Nephron (organoid): ENCODE measurements at regions not wholly inside any gene's neighbourhood (a gene's known extent, or its start where the extent isn't known, plus 50 kb on each side); places are given as distances from the start of the nearest gene placed in this dataset.

Experiments used
- H3K27ac Mint-ChIP-seq, 3 experiments: 2 replicates each; pipeline ENCODE4 v1.8.0; 2020; ENCODE audit warnings: mixed read lengths in 3 of 3, mild to moderate bottlenecking in 2 of 3, moderate library complexity in 1 of 3
- H3K27me3 Mint-ChIP-seq: 2 replicates; pipeline ENCODE4 v1.8.0; 2021; ENCODE audit warnings: low read depth, mild to moderate bottlenecking, moderate library complexity, mixed read lengths
- H3K36me3 Mint-ChIP-seq: 2 replicates; pipeline ENCODE4 v1.8.0; 2020; ENCODE audit warnings: low read depth, mixed read lengths
- H3K4me1 Mint-ChIP-seq: 2 replicates; pipeline ENCODE4 v1.8.0; 2020; ENCODE audit warnings: mixed read lengths
- H3K4me3 Mint-ChIP-seq, 3 experiments: 2 replicates each; pipeline ENCODE4 v1.8.0; 2020; ENCODE audit warnings: mild to moderate bottlenecking in 3 of 3, mixed read lengths in 3 of 3, moderate library complexity in 2 of 3
- H3K9me3 Mint-ChIP-seq: 2 replicates; pipeline ENCODE4 v1.8.0; 2020; ENCODE audit warnings: mixed read lengths
- CTCF ChIP-seq, 3 experiments: fragments of 200-600 bp; sonication (generic); IDR thresholded peaks; one replicate each; pipeline ENCODE4 v1.5.0; 2021; ENCODE audit warnings: antibody characterized with exemption in 3 of 3; ENCODE audit not compliant: unreplicated experiment in 3 of 3

GRCh38 chr3:78177780-78178179 is 1137.9 kb downstream of the ROBO2 start:
- H3K27me3 Mint-ChIP-seq = no peaks in the 10 kb centered on the region
- no peaks in the 10 kb centered on the region for H3K36me3 Mint-ChIP-seq
- no peaks in the 10 kb centered on the region for H3K4me1 Mint-ChIP-seq
- H3K9me3 Mint-ChIP-seq = no peaks in the 10 kb centered on the region
- no peak overlapping the region for H3K27ac Mint-ChIP-seq
- no peak for TF ChIP-seq CTCF (IDR thresholded peaks at IDR 0.05; ENCODE audit: unreplicated experiment in 3 of 3)
- H3K4me3 Mint-ChIP-seq = no peak overlapping the region

DNA sequence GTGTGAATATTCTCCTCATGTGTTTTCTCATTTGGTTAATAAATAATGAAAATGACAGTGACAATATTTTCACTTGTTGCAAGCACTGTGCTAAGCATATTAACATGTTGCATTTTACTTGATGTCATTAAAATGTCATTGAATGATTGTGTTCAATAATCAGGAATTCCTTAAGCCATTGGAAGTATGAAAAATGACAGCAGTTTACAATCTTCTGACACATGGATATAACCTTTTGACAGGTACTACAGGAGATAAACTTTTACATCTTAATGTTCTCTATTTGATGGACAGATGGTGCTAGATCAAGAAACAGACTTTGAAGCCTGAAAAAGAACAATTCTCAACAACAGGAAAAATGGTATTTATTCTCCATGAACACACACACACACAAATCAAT is 1138.3 kb downstream of the ROBO2 start:
- H3K27me3 Mint-ChIP-seq = no peaks in the 10 kb centered on the region
- H3K9me3 Mint-ChIP-seq = no peaks in the 10 kb centered on the region

DNA sequence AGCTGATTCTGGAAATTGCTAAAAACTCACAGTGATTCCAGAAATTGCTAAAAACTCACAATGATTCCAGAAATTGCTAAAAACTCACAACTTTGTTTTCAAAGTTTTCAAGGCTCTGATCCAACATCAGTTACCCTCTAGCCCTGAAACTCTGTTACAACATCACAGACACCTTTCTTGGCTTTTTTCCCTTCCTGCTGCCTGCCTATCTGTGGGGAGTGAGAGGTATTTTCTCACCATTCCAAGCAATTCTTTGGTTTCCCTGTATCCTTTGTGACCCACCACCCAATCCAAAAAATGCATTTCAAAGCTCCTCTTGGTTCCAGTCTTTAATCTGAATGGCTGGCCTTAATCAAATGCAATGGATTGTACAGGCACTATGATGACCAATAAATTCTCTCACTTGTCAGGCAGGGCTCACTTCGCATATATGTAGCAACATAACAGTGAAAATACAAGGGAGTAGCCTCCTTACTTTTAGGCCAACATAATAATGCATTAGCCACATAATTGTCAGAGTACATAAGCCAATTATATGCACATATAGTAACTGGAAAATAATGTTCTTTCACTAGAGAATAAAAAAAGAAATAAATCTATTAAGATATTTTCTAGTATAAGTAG is 1139.0 kb downstream of the ROBO2 start:
- Mint-ChIP-seq H3K27me3 (no peaks in the 10 kb centered on the region), H3K9me3 (no peaks in the 10 kb centered on the region), H3K36me3 (no peaks in the 10 kb centered on the region), H3K4me1 (peaks cover 7% of the 10 kb centered on the region), H3K27ac (no peak overlapping the region), H3K4me3 (no peak overlapping the region)
- no peak for TF ChIP-seq CTCF (IDR thresholded peaks at IDR 0.05; ENCODE audit: unreplicated experiment in 3 of 3)

More for the DNA sequence above, 1138.3 kb downstream of the ROBO2 start:
- TF ChIP-seq CTCF (IDR thresholded peaks at IDR 0.05; ENCODE audit: unreplicated experiment in 3 of 3) = no peak
- no peak overlapping the region for H3K27ac Mint-ChIP-seq
- H3K4me3 Mint-ChIP-seq = no peak overlapping the region
- peaks cover under 1% of the 10 kb centered on the region for H3K4me1 Mint-ChIP-seq
- H3K36me3 Mint-ChIP-seq = no peaks in the 10 kb centered on the region

- TF ChIP-seq CTCF (IDR thresholded peaks at IDR 0.05; ENCODE audit: unreplicated experiment in 3 of 3) = no peak
- H3K27me3 Mint-ChIP-seq = no peaks in the 10 kb centered on the region
These were observed 1144.2 kb downstream of the ROBO2 start for GRCh38 chr3:78183906-78184599.

GRCh38 chr3:78186404-78186803 is 1146.5 kb downstream of the ROBO2 start:
- peaks cover 15% of the 10 kb centered on the region for H3K4me1 Mint-ChIP-seq
- no peak overlapping the region for H3K27ac Mint-ChIP-seq
- H3K36me3 Mint-ChIP-seq = peaks cover 5% of the 10 kb centered on the region
- no peak for TF ChIP-seq CTCF (IDR thresholded peaks at IDR 0.05; ENCODE audit: unreplicated experiment in 3 of 3)
- H3K27me3 Mint-ChIP-seq = no peaks in the 10 kb centered on the region
- H3K4me3 Mint-ChIP-seq = no peak overlapping the region
- peaks cover 9% of the 10 kb centered on the region for H3K9me3 Mint-ChIP-seq

More at GRCh38 chr3:78183906-78184599, 1144.2 kb downstream of the ROBO2 start:
- Mint-ChIP-seq H3K4me1 (peaks cover 15% of the 10 kb centered on the region), H3K27ac (no peak overlapping the region), H3K9me3 (no peaks in the 10 kb centered on the region), H3K4me3 (no peak overlapping the region), H3K36me3 (no peaks in the 10 kb centered on the region)

DNA sequence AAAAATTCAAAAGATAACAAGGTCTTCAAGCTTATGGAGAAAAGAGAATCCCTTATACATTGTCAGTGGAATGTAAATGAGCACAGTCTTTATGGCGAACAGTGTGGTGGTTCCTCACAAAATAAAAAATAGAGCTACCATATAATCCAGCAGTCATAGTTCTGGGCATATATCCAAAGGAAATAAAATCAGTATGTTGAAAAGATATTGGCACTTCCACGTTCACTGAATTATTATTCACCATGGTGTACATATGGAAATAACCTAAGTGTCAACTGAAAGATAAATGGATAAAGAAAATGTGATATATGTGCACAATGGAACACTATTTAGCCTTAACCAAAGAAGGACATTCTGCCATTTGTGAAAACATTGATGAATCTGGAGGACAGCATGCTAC is 1161.2 kb downstream of the ROBO2 start:
- no peaks in the 10 kb centered on the region for H3K9me3 Mint-ChIP-seq
- H3K27ac Mint-ChIP-seq = no peak overlapping the region

More for the DNA sequence above, 1161.2 kb downstream of the ROBO2 start:
- no peaks in the 10 kb centered on the region for H3K27me3 Mint-ChIP-seq
- H3K4me1 Mint-ChIP-seq = peaks cover 14% of the 10 kb centered on the region
- H3K36me3 Mint-ChIP-seq = no peaks in the 10 kb centered on the region
- no peak for TF ChIP-seq CTCF (IDR thresholded peaks at IDR 0.05; ENCODE audit: unreplicated experiment in 3 of 3)
- H3K4me3 Mint-ChIP-seq = no peak overlapping the region
